Adrenal gland (tissue), 9 donors: ENCODE measurements at regions not wholly inside any gene's neighbourhood (a gene's known extent, or its start where the extent isn't known, plus 50 kb on each side); places are given as distances from the start of the nearest gene placed in this dataset.

Experiments used
- DNase-seq, 7 donors: peaks; one replicate each; pipeline ENCODE4 v3.0.0-alpha.2; 2019 to 2020
- H3K27ac ChIP-seq, 5 donors: fragments of 200-600 bp; sonication (generic) in 4 of 5; 1 replicate in 3 of 5; 2 replicates in 2 of 5; pipeline versions ENCODE4 v1.5.1 to v1.8.0; 2016 to 2020; ENCODE audit warnings: mild to moderate bottlenecking in 1 of 5
- H3K27me3 ChIP-seq: fragments of 200-600 bp; 2 replicates; pipeline ENCODE4 v1.8.0; 2021
- H3K36me3 ChIP-seq, 2 donors: fragments of 200-600 bp; replicated peaks in 1 of 2; 1 replicate in 1 of 2; 2 replicates in 1 of 2; pipeline versions ENCODE4 v1.5.1 to v1.8.0; 2018 to 2022
- H3K4me1 ChIP-seq, 2 donors: fragments of 200-600 bp; replicated peaks in 1 of 2; 1 replicate in 1 of 2; 2 replicates in 1 of 2; pipeline versions ENCODE4 v1.5.1 to v1.8.0; 2018 to 2021
- H3K4me3 ChIP-seq, 4 donors: fragments of 200-600 bp; sonication (generic) in 3 of 4; one replicate each; pipeline ENCODE4 v1.5.1; 2016 to 2018
- H3K9me3 ChIP-seq, 3 donors: fragments of 200-600 bp; sonication (generic) in 1 of 3; replicated peaks in 1 of 3; 1 replicate in 2 of 3; 2 replicates in 1 of 3; pipeline versions ENCODE4 v1.5.1 to v1.8.0; 2016 to 2021
- POLR2A ChIP-seq, 2 donors: fragments of 450-650 bp; IDR thresholded peaks; one replicate each; pipeline ENCODE4 v1.6.1; 2017; ENCODE audit warnings: antibody characterized with exemption in 2 of 2, mild to moderate bottlenecking in 2 of 2, moderate library complexity in 1 of 2
- WGBS, 4 donors: extraction: QIAGEN DNeasy Blood & Tissue Kit in 2 of 4; methylation state at CpG; one replicate each; pipeline versions ENCODE4 v1.1.5 to v1.1.7; 2013 to 2017; 5-methylcytosine and 5-hydroxymethylcytosine counted together
- intact Hi-C, 2 donors: fragments of 100-400 bp; cut with DNase I; formaldehyde crosslinking; loops; one replicate each; pipeline versions ENCODE4 v1.14.1 to v1.15.0; 2022 to 2023
- TF ChIP-seq, protein P1 (sequence below), 6 experiments: fragments of 450-650 bp in 4 of 6; fragments of 200-600 bp in 2 of 6; sonication (generic) in 1 of 6; IDR thresholded peaks; 1 replicate in 5 of 6; 2 replicates in 1 of 6; pipeline versions ENCODE4 v1.5.1 to v1.8.0; 2016 to 2021; ENCODE audit warnings: antibody characterized with exemption in 6 of 6, mild to moderate bottlenecking in 2 of 6, moderate library complexity in 1 of 6
- donor health status: healthy with polysubstance abuse.
- donor health status: Bipolar disorder and iron deficiency.
- donor health status: DM: yes; HTN: yes; CAD: no.
- donor health status: DM: no; HTN: no; CAD: no.
- donor health status: DM: no; HTN: no; CAD: no.

- Histone ChIP-seq H3K27ac (no peak overlapping the region), H3K9me3 (no peaks in the 10 kb centered on the region), H3K27me3 (no peaks in the 10 kb centered on the region), H3K36me3 (no peaks in the 10 kb centered on the region), H3K4me1 (no peaks in the 10 kb centered on the region), H3K4me3 (no peak overlapping the region)
- no peak for DNase-seq
- no peak for TF ChIP-seq POLR2A (IDR thresholded peaks at IDR 0.05)
- TF ChIP-seq, protein P1, sequence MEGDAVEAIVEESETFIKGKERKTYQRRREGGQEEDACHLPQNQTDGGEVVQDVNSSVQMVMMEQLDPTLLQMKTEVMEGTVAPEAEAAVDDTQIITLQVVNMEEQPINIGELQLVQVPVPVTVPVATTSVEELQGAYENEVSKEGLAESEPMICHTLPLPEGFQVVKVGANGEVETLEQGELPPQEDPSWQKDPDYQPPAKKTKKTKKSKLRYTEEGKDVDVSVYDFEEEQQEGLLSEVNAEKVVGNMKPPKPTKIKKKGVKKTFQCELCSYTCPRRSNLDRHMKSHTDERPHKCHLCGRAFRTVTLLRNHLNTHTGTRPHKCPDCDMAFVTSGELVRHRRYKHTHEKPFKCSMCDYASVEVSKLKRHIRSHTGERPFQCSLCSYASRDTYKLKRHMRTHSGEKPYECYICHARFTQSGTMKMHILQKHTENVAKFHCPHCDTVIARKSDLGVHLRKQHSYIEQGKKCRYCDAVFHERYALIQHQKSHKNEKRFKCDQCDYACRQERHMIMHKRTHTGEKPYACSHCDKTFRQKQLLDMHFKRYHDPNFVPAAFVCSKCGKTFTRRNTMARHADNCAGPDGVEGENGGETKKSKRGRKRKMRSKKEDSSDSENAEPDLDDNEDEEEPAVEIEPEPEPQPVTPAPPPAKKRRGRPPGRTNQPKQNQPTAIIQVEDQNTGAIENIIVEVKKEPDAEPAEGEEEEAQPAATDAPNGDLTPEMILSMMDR (IDR thresholded peaks at IDR 0.05): no peak
- intact Hi-C loops: loop anchor here in 1 of 2 donors (10.0 kb wide), 1 partner anchor 827 kb away; no protein-coding TSS in a partner anchor
Observed at GRCh38 chr13:78147905-78148304, 229.3 kb upstream of the EDNRB start.

DNA sequence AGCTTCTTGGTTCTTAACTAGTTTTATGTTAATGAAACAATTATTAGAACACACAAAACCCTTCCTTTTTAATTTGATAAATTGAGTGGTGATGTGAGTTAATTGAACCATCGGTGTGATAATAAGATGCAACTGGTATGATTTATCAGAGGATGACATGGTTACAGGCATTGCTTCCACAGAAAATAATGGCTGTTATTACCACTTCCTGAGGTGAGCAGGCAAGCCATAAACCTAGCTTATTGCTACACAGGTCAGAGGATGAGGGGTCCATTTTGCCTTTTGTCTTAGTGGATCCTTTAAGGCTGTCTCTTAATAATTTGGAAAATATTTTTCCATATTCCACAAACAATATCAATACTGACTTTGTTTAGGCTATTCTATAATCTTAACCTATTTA, 226.6 kb upstream of the EDNRB start:
- intact Hi-C loops: loop anchor here in 1 of 2 donors (10.0 kb wide), 1 partner anchor 830 kb away; no protein-coding TSS in a partner anchor
- H3K27ac ChIP-seq: no peak overlapping the region
- 76 to 82% (median 79%) methylated on average over 1 of the region's 1 CpG for WGBS, 4 donors
- TF ChIP-seq, protein P1 (IDR thresholded peaks at IDR 0.05): no peak
- TF ChIP-seq POLR2A (IDR thresholded peaks at IDR 0.05): no peak
- no peaks in the 10 kb centered on the region for H3K9me3 ChIP-seq
- no peaks in the 10 kb centered on the region for H3K27me3 ChIP-seq
- no peaks in the 10 kb centered on the region for H3K4me1 ChIP-seq
- DNase-seq: no peak
- H3K4me3 ChIP-seq: no peak overlapping the region
- no peaks in the 10 kb centered on the region for H3K36me3 ChIP-seq

DNA sequence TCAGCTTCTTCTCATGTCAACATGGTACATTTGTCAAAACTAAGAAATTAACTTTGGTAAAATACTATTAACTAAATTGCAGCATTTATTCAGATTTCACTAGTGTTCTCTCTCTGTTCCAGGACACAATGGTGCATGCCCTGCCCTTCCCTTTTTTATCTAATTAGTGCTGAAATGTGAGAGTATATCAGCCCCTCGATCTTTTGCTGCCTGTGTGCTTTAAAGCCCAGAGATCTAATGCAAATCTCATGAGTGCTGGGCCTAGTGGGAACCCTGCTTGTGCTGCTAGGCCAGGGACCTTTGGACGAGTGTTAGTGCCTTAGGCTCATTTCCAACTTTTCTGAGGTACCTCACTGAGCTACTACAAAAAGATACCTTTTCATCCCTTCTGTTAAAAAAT, 221.1 kb upstream of the EDNRB start:
- Histone ChIP-seq H3K27ac (no peak overlapping the region), H3K9me3 (no peaks in the 10 kb centered on the region), H3K36me3 (no peaks in the 10 kb centered on the region), H3K4me3 (no peak overlapping the region), H3K27me3 (no peaks in the 10 kb centered on the region), H3K4me1 (no peaks in the 10 kb centered on the region)
- intact Hi-C loops: loop anchor here (5.0 to 10.0 kb wide), 2 partner anchors 835 to 843 kb away; no protein-coding TSS in a partner anchor
- TF ChIP-seq, protein P1 (IDR thresholded peaks at IDR 0.05): no peak
- no peak for TF ChIP-seq POLR2A (IDR thresholded peaks at IDR 0.05)
- 36 to 55% (median 42%) methylated on average over 2 of the region's 2 CpGs for WGBS, 4 donors
- DNase-seq: no peak

DNA sequence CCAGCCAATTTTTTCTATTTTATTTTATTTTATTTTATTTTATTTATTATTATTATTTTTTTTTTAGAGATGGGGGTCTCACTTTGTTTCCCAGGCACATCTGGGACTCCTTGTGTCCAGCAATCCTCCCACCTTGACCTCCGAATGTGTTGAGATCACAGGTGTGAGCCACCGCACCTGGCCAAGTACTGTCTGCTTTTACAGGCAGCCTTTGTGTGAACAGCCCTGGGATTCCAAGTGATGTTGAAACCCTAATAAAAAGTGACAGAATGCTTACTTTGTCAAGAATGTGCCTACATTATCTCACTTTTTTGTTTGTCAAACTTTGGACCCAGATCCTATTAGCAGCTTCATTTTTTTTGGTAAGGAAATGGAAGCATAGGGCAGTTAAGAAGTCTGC, 220.1 kb upstream of the EDNRB start:
- Histone ChIP-seq H3K27me3 (no peaks in the 10 kb centered on the region), H3K36me3 (no peaks in the 10 kb centered on the region), H3K4me1 (no peaks in the 10 kb centered on the region), H3K4me3 (no peak overlapping the region), H3K9me3 (no peaks in the 10 kb centered on the region), H3K27ac (no peak overlapping the region)
- no peak for DNase-seq
- intact Hi-C loops: loop anchor here in 1 of 2 donors (5.0 kb wide), 1 partner anchor 844 kb away; no protein-coding TSS in a partner anchor
- 72 to 98% (median 85%) methylated on average over 2 of the region's 2 CpGs for WGBS, 4 donors
- TF ChIP-seq, protein P1 (IDR thresholded peaks at IDR 0.05): no peak
- no peak for TF ChIP-seq POLR2A (IDR thresholded peaks at IDR 0.05)
